HEK293 (cell line): ENCODE measurements at regions not wholly inside any gene's neighbourhood (a gene's known extent, or its start where the extent isn't known, plus 50 kb on each side); places are given as distances from the start of the nearest gene placed in this dataset.

Source experiments
- CTCF ChIA-PET: fragments of 350-600 bp; formaldehyde crosslinking; extraction: SDS; loops from one replicate; lab custom pipeline; 2021; ENCODE audit warnings: antibody characterized with exemption; lab: Yijun Ruan, JAX
- POLR2A ChIA-PET: fragments of 300-600 bp; formaldehyde crosslinking; extraction: SDS; loops from one replicate; lab custom pipeline; 2020; ENCODE audit warnings: antibody characterized with exemption, inconsistent platforms; lab: Yijun Ruan, JAX
- H3K27ac ChIP-seq: fragments of 200-500 bp; sonication (Bioruptor generic); 2 replicates; pipeline ENCODE4 v1.5.1; 2014; ENCODE audit warnings: low read depth, low read length, control low read depth, inconsistent platforms; ENCODE audit errors: extremely low read depth
- H3K36me3 ChIP-seq, 2 experiments: fragments of 200-500 bp in 1 of 2; sonication (Bioruptor generic) in 1 of 2; 1 replicate in 1 of 2; 2 replicates in 1 of 2; pipeline ENCODE4 v1.5.1; 2014 to 2017; ENCODE audit warnings: inconsistent platforms in 2 of 2, low read length in 2 of 2; ENCODE audit not compliant: control insufficient read depth in 2 of 2, insufficient read depth in 1 of 2
- H3K4me1 ChIP-seq: fragments of 200-500 bp; sonication (Bioruptor generic); 2 replicates; pipeline ENCODE4 v1.5.1; 2014; ENCODE audit warnings: mild to moderate bottlenecking, low read length, inconsistent platforms; ENCODE audit not compliant: control insufficient read depth, insufficient read depth
- H3K4me3 ChIP-seq: 2 replicates; pipeline ENCODE4 v1.5.1; 2011; ENCODE audit warnings: low read depth, mild to moderate bottlenecking, control low read depth, low read length, moderate library complexity
- H3K9me3 ChIP-seq: fragments of 200-500 bp; sonication (Bioruptor generic); 2 replicates; pipeline ENCODE4 v1.5.1; 2014; ENCODE audit warnings: low read depth, low read length, inconsistent platforms; ENCODE audit not compliant: control insufficient read depth, insufficient read depth
- BCL11A ChIP-seq: fragments of 450-650 bp; formaldehyde crosslinking; IDR thresholded peaks from 2 replicates; pipeline ENCODE4 v1.5.1; 2016; ENCODE audit warnings: low read depth, missing biosample characterization, missing genetic modification characterization
- GLI2 ChIP-seq: fragments of 450-650 bp; formaldehyde crosslinking; IDR thresholded peaks from 2 replicates; pipeline ENCODE4; 2017; ENCODE audit warnings: missing biosample characterization, missing genetic modification characterization, low read depth, borderline replicate concordance
- GLIS1 ChIP-seq: fragments of 450-650 bp; formaldehyde crosslinking; IDR thresholded peaks from 2 replicates; pipeline ENCODE4 v1.5.1; 2016; ENCODE audit warnings: missing biosample characterization, missing genetic modification characterization
- KLF16 ChIP-seq: fragments of 450-650 bp; formaldehyde crosslinking; IDR thresholded peaks from 2 replicates; pipeline ENCODE4 v1.5.1; 2017; ENCODE audit warnings: missing biosample characterization, missing genetic modification characterization
- PRDM2 ChIP-seq: fragments of 450-650 bp; formaldehyde crosslinking; IDR thresholded peaks from 2 replicates; pipeline ENCODE4 v1.5.1; 2016; ENCODE audit warnings: missing biosample characterization, missing genetic modification characterization, borderline replicate concordance
- ZFP37 ChIP-seq: fragments of 450-650 bp; formaldehyde crosslinking; IDR thresholded peaks from 2 replicates; pipeline ENCODE4 v1.5.1; 2016; ENCODE audit warnings: missing biosample characterization, missing genetic modification characterization
- ZNF16 ChIP-seq: fragments of 450-650 bp; formaldehyde crosslinking; IDR thresholded peaks from 2 replicates; pipeline ENCODE4 v1.5.1; 2016; ENCODE audit warnings: low read depth, missing biosample characterization, missing genetic modification characterization
- ZNF175 ChIP-seq: fragments of 450-650 bp; formaldehyde crosslinking; IDR thresholded peaks from 2 replicates; pipeline ENCODE4 v1.5.1; 2016; ENCODE audit warnings: missing biosample characterization, missing genetic modification characterization
- ZNF184 ChIP-seq: fragments of 450-650 bp; IDR thresholded peaks from 2 replicates; pipeline ENCODE4 v1.5.1; 2018; ENCODE audit warnings: missing biosample characterization, mild to moderate bottlenecking, missing genetic modification characterization
- ZNF223 ChIP-seq: fragments of 450-650 bp; formaldehyde crosslinking; IDR thresholded peaks from 2 replicates; pipeline ENCODE4 v1.5.1; 2016; ENCODE audit warnings: missing biosample characterization, missing genetic modification characterization
- ZNF350 ChIP-seq: fragments of 450-650 bp; formaldehyde crosslinking; IDR thresholded peaks from 2 replicates; pipeline ENCODE4 v1.5.0; 2017; ENCODE audit warnings: missing biosample characterization, mild to moderate bottlenecking, missing genetic modification characterization
- ZNF354C ChIP-seq: fragments of 450-650 bp; formaldehyde crosslinking; IDR thresholded peaks from 2 replicates; pipeline ENCODE4 v1.5.1; 2016; ENCODE audit warnings: missing biosample characterization, missing genetic modification characterization, low read depth, borderline replicate concordance
- ZNF366 ChIP-seq: fragments of 450-650 bp; formaldehyde crosslinking; conservative IDR thresholded peaks from 2 replicates; pipeline ENCODE4 v1.5.1; 2016; ENCODE audit warnings: missing biosample characterization, missing genetic modification characterization
- ZNF433 ChIP-seq: fragments of 450-650 bp; formaldehyde crosslinking; IDR thresholded peaks from 2 replicates; pipeline ENCODE4 v1.5.1; 2016; ENCODE audit warnings: missing biosample characterization, missing genetic modification characterization, low read depth
- ZNF518A ChIP-seq: fragments of 450-650 bp; formaldehyde crosslinking; conservative IDR thresholded peaks from 2 replicates; pipeline ENCODE4 v1.5.1; 2016; ENCODE audit warnings: low read depth, missing biosample characterization, missing genetic modification characterization
- ZNF521 ChIP-seq: fragments of 450-650 bp; formaldehyde crosslinking; IDR thresholded peaks from 2 replicates; pipeline ENCODE4 v1.5.1; 2017; ENCODE audit warnings: missing biosample characterization, mild to moderate bottlenecking, missing genetic modification characterization
- ZNF549 ChIP-seq: fragments of 450-650 bp; IDR thresholded peaks from 2 replicates; pipeline ENCODE4 v1.5.1; 2018; ENCODE audit warnings: missing biosample characterization, missing genetic modification characterization, mild to moderate bottlenecking, inconsistent platforms, moderate library complexity
- ZNF555 ChIP-seq: fragments of 450-650 bp; formaldehyde crosslinking; conservative IDR thresholded peaks from 2 replicates; pipeline ENCODE4 v1.5.1; 2017; ENCODE audit warnings: missing biosample characterization, mild to moderate bottlenecking, missing genetic modification characterization, inconsistent platforms
- ZNF621 ChIP-seq: fragments of 450-650 bp; formaldehyde crosslinking; IDR thresholded peaks from 2 replicates; pipeline ENCODE4 v1.5.1; 2017; ENCODE audit warnings: missing biosample characterization, missing genetic modification characterization
- ZNF626 ChIP-seq: fragments of 450-650 bp; sonication (Bioruptor Pico); formaldehyde crosslinking; IDR thresholded peaks from 2 replicates; pipeline ENCODE4 v1.5.1; 2018; ENCODE audit warnings: missing biosample characterization, missing genetic modification characterization, inconsistent platforms
- ZSCAN16 ChIP-seq: fragments of 450-650 bp; formaldehyde crosslinking; IDR thresholded peaks from 2 replicates; pipeline ENCODE4 v1.5.1; 2016; ENCODE audit warnings: missing biosample characterization, missing genetic modification characterization
- ZSCAN30 ChIP-seq: fragments of 450-650 bp; IDR thresholded peaks from 2 replicates; pipeline ENCODE4 v1.5.1; 2018; ENCODE audit warnings: missing biosample characterization, mild to moderate bottlenecking, missing genetic modification characterization, moderate library complexity
- TF ChIP-seq, protein P1 (sequence below): fragments of 450-650 bp; formaldehyde crosslinking; IDR thresholded peaks from 2 replicates; pipeline ENCODE4 v1.5.1; 2016; ENCODE audit warnings: missing biosample characterization, missing genetic modification characterization
- TF ChIP-seq, protein P2 (sequence below): fragments of 450-650 bp; formaldehyde crosslinking; IDR thresholded peaks from 2 replicates; pipeline ENCODE4 v1.5.1; 2016; ENCODE audit warnings: missing biosample characterization, missing genetic modification characterization

GRCh38 chr1:217322834-217323233 is 308.1 kb downstream of the GPATCH2 start:
- Histone ChIP-seq H3K36me3 (no peaks in the 10 kb centered on the region), H3K9me3 (no peaks in the 10 kb centered on the region), H3K4me1 (no peaks in the 10 kb centered on the region), H3K27ac (no peak overlapping the region), H3K4me3 (no peak overlapping the region)
- TF ChIP-seq ZNF350 (no peak), ZFP37 (no peak), PRDM2 (tag by site-specific recombination) (no peak), ZNF16 (tag by site-specific recombination) (no peak), ZSCAN16 (tag by site-specific recombination) (no peak), ZNF626 (tag by site-specific recombination) (no peak), ZNF621 (no peak), BCL11A (tag by site-specific recombination) (no peak), ZNF366 (tag by site-specific recombination) (no peak), ZNF433 (tag by site-specific recombination) (no peak), ZNF184 (no peak)
- TF ChIP-seq, protein P1, sequence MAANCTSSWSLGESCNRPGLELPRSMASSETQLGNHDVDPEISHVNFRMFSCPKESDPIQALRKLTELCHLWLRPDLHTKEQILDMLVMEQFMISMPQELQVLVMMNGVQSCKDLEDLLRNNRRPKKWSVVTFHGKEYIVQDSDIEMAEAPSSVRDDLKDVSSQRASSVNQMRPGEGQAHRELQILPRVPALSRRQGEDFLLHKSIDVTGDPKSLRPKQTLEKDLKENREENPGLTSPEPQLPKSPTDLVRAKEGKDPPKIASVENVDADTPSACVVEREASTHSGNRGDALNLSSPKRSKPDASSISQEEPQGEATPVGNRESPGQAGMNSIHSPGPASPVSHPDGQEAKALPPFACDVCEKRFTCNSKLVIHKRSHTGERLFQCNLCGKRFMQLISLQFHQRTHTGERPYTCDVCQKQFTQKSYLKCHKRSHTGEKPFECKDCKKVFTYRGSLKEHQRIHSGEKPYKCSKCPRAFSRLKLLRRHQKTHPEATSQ (tag by site-specific recombination): no peak
- POLR2A ChIA-PET: no interaction called here
- CTCF ChIA-PET: no interaction called here

DNA sequence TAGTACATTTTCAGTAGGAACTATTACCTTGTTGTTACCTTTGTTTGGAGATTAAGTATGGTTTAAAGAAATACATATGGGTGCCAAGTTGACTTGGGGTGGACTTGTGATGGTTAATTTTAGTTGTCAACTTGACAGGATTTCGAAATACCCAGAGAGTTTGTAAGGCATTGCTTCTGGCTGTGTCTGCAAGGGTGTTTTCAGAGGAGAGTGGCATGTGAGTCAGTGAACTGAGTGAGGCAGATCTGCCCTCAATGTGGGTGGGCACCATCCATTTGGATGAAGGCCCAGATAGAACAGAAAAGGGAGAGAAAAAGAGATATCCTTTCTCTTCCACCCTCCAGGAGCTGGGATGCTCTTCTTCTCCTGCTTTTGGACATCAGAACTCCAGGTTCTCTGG is 315.5 kb downstream of the GPATCH2 start:
- no peaks in the 10 kb centered on the region for H3K9me3 ChIP-seq
- ChIA-PET POLR2A (no interaction called here), CTCF (interaction anchor here (0.7 kb wide), 1 partner anchor 182 kb away, joined by 3 read pairs; no protein-coding TSS in a partner anchor)
- no peaks in the 10 kb centered on the region for H3K36me3 ChIP-seq
- H3K4me3 ChIP-seq: no peak overlapping the region
- H3K4me1 ChIP-seq: no peaks in the 10 kb centered on the region
- no peak overlapping the region for H3K27ac ChIP-seq
- no peak for TF ChIP-seq ZNF184
- TF ChIP-seq, protein P2, sequence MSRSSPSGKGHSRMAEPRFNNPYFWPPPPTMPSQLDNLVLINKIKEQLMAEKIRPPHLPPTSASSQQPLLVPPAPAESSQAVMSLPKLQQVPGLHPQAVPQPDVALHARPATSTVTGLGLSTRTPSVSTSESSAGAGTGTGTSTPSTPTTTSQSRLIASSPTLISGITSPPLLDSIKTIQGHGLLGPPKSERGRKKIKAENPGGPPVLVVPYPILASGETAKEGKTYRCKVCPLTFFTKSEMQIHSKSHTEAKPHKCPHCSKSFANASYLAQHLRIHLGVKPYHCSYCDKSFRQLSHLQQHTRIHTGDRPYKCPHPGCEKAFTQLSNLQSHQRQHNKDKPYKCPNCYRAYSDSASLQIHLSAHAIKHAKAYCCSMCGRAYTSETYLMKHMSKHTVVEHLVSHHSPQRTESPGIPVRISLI (tag by site-specific recombination): no peak
- TF ChIP-seq ZNF549 (tag by site-specific recombination): no peak
- no peak for TF ChIP-seq GLIS1 (tag by site-specific recombination)
- TF ChIP-seq ZSCAN30 (tag by site-specific recombination): no peak
- TF ChIP-seq ZNF223: no peak
- TF ChIP-seq ZNF521 (tag by site-specific recombination): no peak
- TF ChIP-seq ZNF555: no peak
- no peak for TF ChIP-seq ZNF518A (tag by site-specific recombination)
- TF ChIP-seq GLI2 (tag by site-specific recombination): no peak
- no peak for TF ChIP-seq KLF16 (tag by site-specific recombination)
- no peak for TF ChIP-seq ZNF175 (tag by site-specific recombination)
- TF ChIP-seq ZNF354C (tag by site-specific recombination): no peak
